CD4-positive, alpha-beta T cell (primary cell): ENCODE measurements at regions not wholly inside any gene's neighbourhood (a gene's known extent, or its start where the extent isn't known, plus 50 kb on each side); places are given as distances from the start of the nearest gene placed in this dataset.

Experiments used
- ATAC-seq: fragments of 200-7000 bp; cut with Tn5 transposase; one replicate; pipeline ENCODE4 v1.10.0; 2022; ENCODE audit warnings: mild to moderate bottlenecking; ENCODE audit not compliant: poor library complexity
- CTCF ChIA-PET: fragments of 350-600 bp; sonication (Branson Sonifier 250); formaldehyde crosslinking; loops from one replicate; lab custom pipeline; 2021; ENCODE audit warnings: antibody characterized with exemption, inconsistent platforms; lab: Charles Lee
- POLR2A ChIA-PET: fragments of 350-600 bp; sonication (Branson Sonifier 250); formaldehyde crosslinking; loops from one replicate; lab custom pipeline; 2021; ENCODE audit warnings: antibody characterized with exemption, inconsistent platforms; lab: Charles Lee
- DNase-seq, 14 experiments: peaks; one replicate each; pipeline ENCODE4 v3.0.0-alpha.2; 2013 to 2020; ENCODE audit warnings: mixed read lengths in 2 of 14
- H3K27ac ChIP-seq, 2 donors: one replicate each; pipeline versions ENCODE4 v1.5.1 to v1.7.0; 2013; ENCODE audit warnings: low read length in 2 of 2, low read depth in 1 of 2, mild to moderate bottlenecking in 1 of 2
- H3K27me3 ChIP-seq, 2 experiments: 1 replicate in 1 of 2; 2 replicates in 1 of 2; pipeline versions ENCODE4 v1.6.1 to v1.7.0; 2013; ENCODE audit warnings: low read length in 2 of 2, control low read depth in 1 of 2, mild to moderate bottlenecking in 1 of 2, moderate library complexity in 1 of 2; ENCODE audit not compliant: insufficient read depth in 2 of 2, control insufficient read depth in 1 of 2
- H3K36me3 ChIP-seq: one replicate; pipeline ENCODE4 v1.6.1; 2013; ENCODE audit warnings: low read length, control low read depth; ENCODE audit not compliant: insufficient read depth
- H3K4me1 ChIP-seq: one replicate; pipeline ENCODE4 v1.6.1; 2013; ENCODE audit warnings: low read length, control low read depth; ENCODE audit not compliant: insufficient read depth
- H3K4me3 ChIP-seq: one replicate; pipeline ENCODE4 v1.5.1; 2013; ENCODE audit warnings: mild to moderate bottlenecking, low read length, moderate library complexity
- H3K9me3 ChIP-seq, 2 experiments: 1 replicate in 1 of 2; 2 replicates in 1 of 2; pipeline versions ENCODE4 v1.6.1 to v1.7.0; 2013; ENCODE audit warnings: low read length in 2 of 2, mild to moderate bottlenecking in 2 of 2, control low read depth in 1 of 2, moderate library complexity in 1 of 2; ENCODE audit not compliant: control insufficient read depth in 1 of 2, insufficient read depth in 1 of 2
- H3K27ac Mint-ChIP-seq: one replicate; pipeline ENCODE4 v1.8.0; 2020; ENCODE audit warnings: mixed read lengths
- H3K27me3 Mint-ChIP-seq: one replicate; pipeline ENCODE4 v1.8.0; 2021; ENCODE audit warnings: mixed read lengths
- H3K36me3 Mint-ChIP-seq: one replicate; pipeline ENCODE4 v1.8.0; 2021; ENCODE audit warnings: low read depth, mixed read lengths
- H3K4me1 Mint-ChIP-seq: one replicate; pipeline ENCODE4 v1.8.0; 2021; ENCODE audit warnings: low read depth, mixed read lengths
- H3K4me3 Mint-ChIP-seq: one replicate; pipeline ENCODE4 v1.8.0; 2020; ENCODE audit warnings: mild to moderate bottlenecking, mixed read lengths
- H3K9me3 Mint-ChIP-seq: one replicate; pipeline ENCODE4 v1.8.0; 2020; ENCODE audit warnings: mixed read lengths
- intact Hi-C, 2 experiments: fragments of 100-400 bp; cut with DNase I in 1 of 2; cut with micrococcal nuclease in 1 of 2; formaldehyde crosslinking; loops; one replicate each; pipeline versions ENCODE4 v1.15.1 to v1.9.0; 2023 to 2025; cut with DNase I, micrococcal nuclease
- TF ChIP-seq, protein P1 (sequence below): fragments of 200-600 bp; IDR thresholded peaks from one replicate; pipeline ENCODE4 v1.8.0; 2022; ENCODE audit warnings: antibody characterized with exemption, mild to moderate bottlenecking

DNA sequence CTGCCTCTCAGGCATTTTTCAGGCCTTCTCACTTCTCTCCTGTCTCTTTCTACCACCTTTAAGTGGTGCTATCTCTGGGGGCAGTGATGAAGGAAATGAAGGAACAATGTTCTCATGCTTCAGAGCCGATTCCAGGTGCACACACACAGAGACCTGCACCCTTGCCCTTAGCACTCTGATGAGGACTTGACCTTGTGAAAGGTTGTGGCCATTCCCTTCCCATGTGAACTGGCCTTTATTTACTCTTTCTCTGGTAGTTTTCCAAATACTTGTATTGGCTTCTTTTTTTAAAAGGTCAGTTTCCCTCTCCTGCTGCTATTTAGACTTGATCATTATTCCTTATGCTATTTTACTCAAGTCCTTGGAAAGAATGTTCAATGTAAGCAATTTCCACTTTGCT, 188.6 kb downstream of the MDFIC start:
- H3K4me3 ChIP-seq, result no peak overlapping the region
- H3K36me3 ChIP-seq, result no peaks in the 10 kb centered on the region
- ChIA-PET CTCF (interaction anchor here (1.1 kb wide), 1 partner anchor 22 kb away, joined by 3 read pairs; no protein-coding TSS in a partner anchor), POLR2A (no interaction called here)
- intact Hi-C loops, result no loop called here
- H3K9me3 ChIP-seq, result no peaks in the 10 kb centered on the region
- TF ChIP-seq, protein P1, sequence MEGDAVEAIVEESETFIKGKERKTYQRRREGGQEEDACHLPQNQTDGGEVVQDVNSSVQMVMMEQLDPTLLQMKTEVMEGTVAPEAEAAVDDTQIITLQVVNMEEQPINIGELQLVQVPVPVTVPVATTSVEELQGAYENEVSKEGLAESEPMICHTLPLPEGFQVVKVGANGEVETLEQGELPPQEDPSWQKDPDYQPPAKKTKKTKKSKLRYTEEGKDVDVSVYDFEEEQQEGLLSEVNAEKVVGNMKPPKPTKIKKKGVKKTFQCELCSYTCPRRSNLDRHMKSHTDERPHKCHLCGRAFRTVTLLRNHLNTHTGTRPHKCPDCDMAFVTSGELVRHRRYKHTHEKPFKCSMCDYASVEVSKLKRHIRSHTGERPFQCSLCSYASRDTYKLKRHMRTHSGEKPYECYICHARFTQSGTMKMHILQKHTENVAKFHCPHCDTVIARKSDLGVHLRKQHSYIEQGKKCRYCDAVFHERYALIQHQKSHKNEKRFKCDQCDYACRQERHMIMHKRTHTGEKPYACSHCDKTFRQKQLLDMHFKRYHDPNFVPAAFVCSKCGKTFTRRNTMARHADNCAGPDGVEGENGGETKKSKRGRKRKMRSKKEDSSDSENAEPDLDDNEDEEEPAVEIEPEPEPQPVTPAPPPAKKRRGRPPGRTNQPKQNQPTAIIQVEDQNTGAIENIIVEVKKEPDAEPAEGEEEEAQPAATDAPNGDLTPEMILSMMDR, result no peak
- H3K27ac Mint-ChIP-seq, result no peak overlapping the region
- H3K27ac ChIP-seq, result no peak overlapping the region
- H3K27me3 Mint-ChIP-seq, result no peaks in the 10 kb centered on the region
- no peaks in the 10 kb centered on the region for H3K36me3 Mint-ChIP-seq
- H3K27me3 ChIP-seq, result no peaks in the 10 kb centered on the region
- no peak overlapping the region for H3K4me3 Mint-ChIP-seq
- no peaks in the 10 kb centered on the region for H3K4me1 ChIP-seq
- no peaks in the 10 kb centered on the region for H3K9me3 Mint-ChIP-seq
- DNase-seq (no peak), ATAC-seq (no peak)
- H3K4me1 Mint-ChIP-seq, result no peaks in the 10 kb centered on the region

DNA sequence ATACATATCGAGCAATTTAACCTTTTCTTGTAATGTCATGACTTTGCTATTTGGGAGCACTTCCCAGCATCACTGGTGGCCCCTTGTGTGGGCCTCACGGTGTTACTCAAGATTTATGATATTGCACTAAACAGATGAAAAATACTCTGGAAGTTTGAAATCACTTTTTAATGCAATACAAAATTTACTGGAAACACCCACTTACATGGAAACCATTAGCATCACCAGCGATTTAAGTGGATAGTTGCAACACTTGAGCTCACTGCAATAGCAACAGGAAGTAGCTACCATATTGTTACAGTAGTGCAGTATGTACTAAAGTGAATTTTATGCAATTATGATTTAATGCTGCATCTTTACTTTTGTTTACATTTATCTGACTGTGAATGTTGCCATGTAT, 184.4 kb downstream of the MDFIC start:
- H3K4me3 Mint-ChIP-seq, result no peak overlapping the region
- ChIA-PET POLR2A (interaction anchor here (1.0 kb wide), 1 partner anchor 13 kb away, joined by 4 read pairs; no protein-coding TSS in a partner anchor), CTCF (interaction anchor here (0.6 kb wide), 1 partner anchor 271 kb away, joined by 3 read pairs; no protein-coding TSS in a partner anchor)
- ATAC-seq, result no peak
- no peak for DNase-seq
- no peaks in the 10 kb centered on the region for H3K9me3 ChIP-seq
- H3K27ac Mint-ChIP-seq, result no peak overlapping the region
- H3K36me3 Mint-ChIP-seq, result no peaks in the 10 kb centered on the region
- intact Hi-C loops, result no loop called here
- no peaks in the 10 kb centered on the region for H3K27me3 ChIP-seq
- H3K27ac ChIP-seq, result no peak overlapping the region
- TF ChIP-seq, protein P1, result no peak
- H3K36me3 ChIP-seq, result no peaks in the 10 kb centered on the region
- H3K4me3 ChIP-seq, result no peak overlapping the region
- no peaks in the 10 kb centered on the region for H3K4me1 Mint-ChIP-seq
- H3K9me3 Mint-ChIP-seq, result no peaks in the 10 kb centered on the region
- H3K4me1 ChIP-seq, result no peaks in the 10 kb centered on the region
- no peaks in the 10 kb centered on the region for H3K27me3 Mint-ChIP-seq

DNA sequence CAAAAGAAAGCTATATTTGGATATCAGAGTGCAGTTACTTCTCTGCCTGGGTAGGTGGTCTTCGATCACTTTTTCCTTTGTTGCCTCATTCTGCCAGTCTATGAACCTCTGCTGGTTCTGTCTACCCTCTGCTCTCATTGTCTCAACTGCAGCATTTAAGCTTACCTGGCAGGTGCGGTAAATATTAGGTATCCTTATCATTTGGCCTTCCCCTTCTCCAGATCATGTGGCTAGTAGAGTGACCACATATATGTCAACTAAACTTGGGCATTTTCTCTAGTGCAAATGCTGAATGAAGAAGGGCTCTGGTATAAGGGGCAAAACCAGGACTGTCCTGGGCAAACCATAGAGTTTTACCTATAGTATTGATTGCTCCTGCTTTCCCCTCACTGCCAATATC, 180.8 kb downstream of the MDFIC start:
- intact Hi-C loops, result no loop called here
- Histone ChIP-seq H3K27ac (no peak overlapping the region), H3K9me3 (no peaks in the 10 kb centered on the region), H3K4me3 (no peak overlapping the region), H3K36me3 (no peaks in the 10 kb centered on the region), H3K27me3 (no peaks in the 10 kb centered on the region), H3K4me1 (no peaks in the 10 kb centered on the region)
- DNase-seq (no peak), ATAC-seq (no peak)
- ChIA-PET CTCF (no interaction called here), POLR2A (no interaction called here)
- TF ChIP-seq, protein P1, result no peak
- Mint-ChIP-seq H3K4me1 (no peaks in the 10 kb centered on the region), H3K9me3 (no peaks in the 10 kb centered on the region), H3K36me3 (no peaks in the 10 kb centered on the region), H3K4me3 (no peak overlapping the region), H3K27me3 (no peaks in the 10 kb centered on the region), H3K27ac (no peak overlapping the region)
